ENCODE measurements at regions not wholly inside any gene's neighbourhood (a gene's known extent, or its start where the extent isn't known, plus 50 kb on each side); places are given as distances from the start of the nearest gene placed in this dataset.

- no peak for DNase-seq (ENCODE audit: low read depth in 1 of 2, low spot score in 1 of 2)
- H3K27me3 ChIP-seq (ENCODE audit: insufficient read depth, poor library complexity, severe bottlenecking): no peaks in the 10 kb centered on the region
- no peak overlapping the region for H3K27ac ChIP-seq (replicated peaks)
- H3K4me3 ChIP-seq (replicated peaks; ENCODE audit: insufficient read depth, low read length): no peak overlapping the region
- no peak for TF ChIP-seq CTCF (IDR thresholded peaks at IDR 0.05; ENCODE audit: insufficient read depth, low read length)
- no peak for TF ChIP-seq REST (IDR thresholded peaks at IDR 0.05; ENCODE audit: insufficient replicate concordance, low read depth)
- TF ChIP-seq POLR2AphosphoS5 (IDR thresholded peaks at IDR 0.05; ENCODE audit: low read depth): no peak
- no peak for TF ChIP-seq GABPA (IDR thresholded peaks at IDR 0.05; ENCODE audit: low read depth)
- no peak for TF ChIP-seq SPI1 (IDR thresholded peaks at IDR 0.05; ENCODE audit: borderline replicate concordance, low read depth)
Measured at GRCh38 chr12:124425667-124426066, 130.8 kb downstream of the RFLNA start.

- no peak overlapping the region for H3K27ac ChIP-seq (replicated peaks)
- H3K4me3 ChIP-seq (replicated peaks; ENCODE audit: insufficient read depth, low read length): no peak overlapping the region
- no peaks in the 10 kb centered on the region for H3K27me3 ChIP-seq (ENCODE audit: insufficient read depth, poor library complexity, severe bottlenecking)
- no peak for TF ChIP-seq GABPA (IDR thresholded peaks at IDR 0.05; ENCODE audit: low read depth)
- no peak for TF ChIP-seq CTCF (IDR thresholded peaks at IDR 0.05; ENCODE audit: insufficient read depth, low read length)
- no peak for TF ChIP-seq POLR2AphosphoS5 (IDR thresholded peaks at IDR 0.05; ENCODE audit: low read depth)
- no peak for TF ChIP-seq SPI1 (IDR thresholded peaks at IDR 0.05; ENCODE audit: borderline replicate concordance, low read depth)
- no peak for TF ChIP-seq REST (IDR thresholded peaks at IDR 0.05; ENCODE audit: insufficient replicate concordance, low read depth)
- no peak for DNase-seq (ENCODE audit: low read depth in 1 of 2, low spot score in 1 of 2)
Measured at GRCh38 chr12:124424516-124424905, 129.6 kb downstream of the RFLNA start.

- DNase-seq (ENCODE audit: low read depth in 1 of 2, low spot score in 1 of 2): no peak
- H3K27me3 ChIP-seq (ENCODE audit: insufficient read depth, poor library complexity, severe bottlenecking): no peaks in the 10 kb centered on the region
- no peak overlapping the region for H3K27ac ChIP-seq (replicated peaks)
- no peak overlapping the region for H3K4me3 ChIP-seq (replicated peaks; ENCODE audit: insufficient read depth, low read length)
- TF ChIP-seq POLR2AphosphoS5 (IDR thresholded peaks at IDR 0.05; ENCODE audit: low read depth): no peak
- TF ChIP-seq SPI1 (IDR thresholded peaks at IDR 0.05; ENCODE audit: borderline replicate concordance, low read depth): no peak
- TF ChIP-seq REST (IDR thresholded peaks at IDR 0.05; ENCODE audit: insufficient replicate concordance, low read depth): no peak
- no peak for TF ChIP-seq CTCF (IDR thresholded peaks at IDR 0.05; ENCODE audit: insufficient read depth, low read length)
- no peak for TF ChIP-seq GABPA (IDR thresholded peaks at IDR 0.05; ENCODE audit: low read depth)
Measured at GRCh38 chr12:124423761-124424515, 129.0 kb downstream of the RFLNA start.

All from HL-60 (cell line).